Tibial artery (tissue), 4 donors: ENCODE measurements at regions not wholly inside any gene's neighbourhood (a gene's known extent, or its start where the extent isn't known, plus 50 kb on each side); places are given as distances from the start of the nearest gene placed in this dataset.

ENCODE experiments used
- DNase-seq, 2 donors: peaks; one replicate each; pipeline ENCODE4 v3.0.0-alpha.2; 2019
- H3K27ac ChIP-seq, 2 donors: fragments of 200-600 bp; sonication (generic) in 1 of 2; 1 replicate in 1 of 2; 2 replicates in 1 of 2; pipeline ENCODE4 v1.5.1; 2018 to 2019; ENCODE audit warnings: mild to moderate bottlenecking in 1 of 2
- H3K27me3 ChIP-seq, 2 donors: fragments of 200-600 bp; sonication (generic) in 1 of 2; one replicate each; pipeline versions ENCODE4 v1.5.1 to v1.6.0; 2016 to 2019
- H3K36me3 ChIP-seq, 3 donors: fragments of 200-600 bp; sonication (generic) in 2 of 3; one replicate each; pipeline ENCODE4 v1.5.1; 2016 to 2019; ENCODE audit warnings: mild to moderate bottlenecking in 2 of 3
- H3K4me1 ChIP-seq, 4 donors: fragments of 200-600 bp; sonication (generic) in 2 of 4; 1 replicate in 3 of 4; 2 replicates in 1 of 4; pipeline ENCODE4 v1.5.1; 2016 to 2019
- H3K4me3 ChIP-seq, 2 donors: fragments of 200-600 bp; sonication (generic) in 1 of 2; 1 replicate in 1 of 2; 2 replicates in 1 of 2; pipeline ENCODE4 v1.5.1; 2018 to 2019; ENCODE audit warnings: mild to moderate bottlenecking in 2 of 2
- H3K9me3 ChIP-seq, 3 donors: fragments of 200-600 bp; sonication (generic) in 1 of 3; one replicate each; pipeline ENCODE4 v1.5.1; 2016 to 2019
- CTCF ChIP-seq, 2 experiments: fragments of 200-600 bp in 1 of 2; fragments of 450-650 bp in 1 of 2; IDR thresholded peaks; one replicate each; pipeline ENCODE4 v1.5.1; 2017 to 2019; ENCODE audit warnings: antibody characterized with exemption in 2 of 2, mild to moderate bottlenecking in 1 of 2, moderate library complexity in 1 of 2
- intact Hi-C: fragments of 100-400 bp; cut with DNase I; formaldehyde crosslinking; loops from one replicate; pipeline ENCODE4 v1.15.0; 2023; ENCODE audit warnings: low total_unique reads

- no peaks in the 10 kb centered on the region for H3K9me3 ChIP-seq
- intact Hi-C loops: no loop called here
- peaks cover 0 to 14% (median 5%) of the 10 kb centered on the region in 4 donors for H3K4me1 ChIP-seq
- H3K4me3 ChIP-seq: no peak overlapping the region
- H3K36me3 ChIP-seq: no peaks in the 10 kb centered on the region
- TF ChIP-seq CTCF (IDR thresholded peaks at IDR 0.05): no peak
- no peaks in the 10 kb centered on the region for H3K27me3 ChIP-seq
- no peak for DNase-seq
- H3K27ac ChIP-seq: peak overlapping the region in 1 of 2 donors; percentile 65
These were observed 83.1 kb downstream of the SDC1 start for GRCh38 chr2:20141806-20142205.

- Histone ChIP-seq H3K4me3 (no peak overlapping the region), H3K27ac (peak overlapping the region in 1 of 2 donors; percentile 65), H3K27me3 (no peaks in the 10 kb centered on the region), H3K4me1 (peaks cover 0 to 14% (median 5%) of the 10 kb centered on the region in 4 donors), H3K9me3 (no peaks in the 10 kb centered on the region), H3K36me3 (no peaks in the 10 kb centered on the region)
- DNase-seq: peak; percentile 82 to 85
- intact Hi-C loops: no loop called here
- TF ChIP-seq CTCF (IDR thresholded peaks at IDR 0.05): no peak
These were observed 83.7 kb downstream of the SDC1 start for GRCh38 chr2:20141056-20141762.

DNA sequence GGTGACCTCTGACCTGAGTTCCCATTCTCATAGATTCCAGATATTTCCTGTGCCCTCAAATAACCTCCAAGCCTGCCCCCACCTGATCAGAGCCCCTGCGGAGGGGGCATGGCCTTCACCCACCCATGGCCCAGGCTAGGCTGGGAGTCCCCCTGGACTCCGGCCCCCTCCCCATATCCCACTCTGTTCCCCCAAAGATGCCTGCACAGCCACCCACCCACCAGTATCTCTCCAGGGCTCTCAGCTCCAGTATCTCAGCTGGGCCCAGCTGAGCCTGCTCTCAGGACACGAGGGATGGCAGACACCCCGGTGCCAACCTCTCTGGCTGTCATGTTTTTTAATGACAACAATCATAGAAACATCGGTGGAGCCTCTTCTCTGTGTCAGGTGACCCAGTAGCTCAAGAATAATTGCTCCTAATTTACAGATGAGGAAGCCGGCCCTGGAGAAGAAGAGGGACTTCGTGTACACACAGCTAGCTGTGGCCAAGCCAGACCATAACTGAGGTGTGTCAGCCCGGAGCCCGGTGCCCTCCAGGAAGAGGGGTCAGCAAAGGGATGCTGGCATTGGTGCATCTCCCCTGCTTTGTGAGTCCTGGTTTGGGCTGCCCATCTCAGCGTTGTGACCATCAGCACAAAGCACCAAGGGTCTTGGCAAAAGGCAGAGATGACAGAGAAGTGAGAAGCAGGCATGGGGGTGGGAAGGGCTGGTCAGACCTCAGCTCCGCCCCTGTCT is 84.4 kb downstream of the SDC1 start:
- Histone ChIP-seq H3K27me3 (no peaks in the 10 kb centered on the region), H3K9me3 (no peaks in the 10 kb centered on the region), H3K27ac (peak overlapping the region in 1 of 2 donors; percentile 62), H3K4me3 (no peak overlapping the region), H3K4me1 (peaks cover 0 to 14% (median 5%) of the 10 kb centered on the region in 4 donors), H3K36me3 (no peaks in the 10 kb centered on the region)
- intact Hi-C loops: no loop called here
- no peak for DNase-seq
- no peak for TF ChIP-seq CTCF (IDR thresholded peaks at IDR 0.05)

- TF ChIP-seq CTCF (IDR thresholded peaks at IDR 0.05): no peak
- Histone ChIP-seq H3K27ac (no peak overlapping the region), H3K4me1 (peaks cover 0 to 14% (median 5%) of the 10 kb centered on the region in 4 donors), H3K36me3 (no peaks in the 10 kb centered on the region), H3K9me3 (no peaks in the 10 kb centered on the region), H3K27me3 (peaks cover 0 to 6% of the 10 kb centered on the region in 2 donors), H3K4me3 (no peak overlapping the region)
- no peak for DNase-seq
- intact Hi-C loops: loop anchor here (10.0 kb wide), 1 partner anchor 85 kb away; the partner anchor contains the start of gene SDC1
These were observed 85.3 kb downstream of the SDC1 start for GRCh38 chr2:20139407-20140172.

- H3K27me3 ChIP-seq: peaks cover 0 to 14% of the 10 kb centered on the region in 2 donors
- H3K27ac ChIP-seq: no peak overlapping the region
- intact Hi-C loops: loop anchor here (10.0 kb wide), 1 partner anchor 86 kb away; the partner anchor contains the start of gene SDC1
These were observed 86.2 kb downstream of the SDC1 start for GRCh38 chr2:20138696-20139095.

More at GRCh38 chr2:20138696-20139095, 86.2 kb downstream of the SDC1 start:
- Histone ChIP-seq H3K36me3 (no peaks in the 10 kb centered on the region), H3K9me3 (no peaks in the 10 kb centered on the region), H3K4me3 (no peak overlapping the region), H3K4me1 (peaks cover 0 to 14% (median 5%) of the 10 kb centered on the region in 4 donors)
- no peak for TF ChIP-seq CTCF (IDR thresholded peaks at IDR 0.05)
- no peak for DNase-seq
